Activated CD4-positive, alpha-beta T cell treated with anti-CD3 and anti-CD28 coated beads for 36 hours (primary cell): ENCODE measurements at regions not wholly inside any gene's neighbourhood (a gene's known extent, or its start where the extent isn't known, plus 50 kb on each side); places are given as distances from the start of the nearest gene placed in this dataset.

Experiments
- ATAC-seq: fragments of 200-7000 bp; cut with Tn5 transposase; one replicate; pipeline ENCODE4 v1.10.0; 2021; ENCODE audit warnings: mild to moderate bottlenecking, moderate library complexity
- CTCF ChIA-PET: fragments of 350-600 bp; sonication (Branson Sonifier 250); formaldehyde crosslinking; loops from one replicate; lab custom pipeline; 2021; ENCODE audit warnings: antibody characterized with exemption; lab: Charles Lee
- POLR2A ChIA-PET: fragments of 350-600 bp; sonication (Branson Sonifier 250); formaldehyde crosslinking; loops from one replicate; lab custom pipeline; 2021; ENCODE audit warnings: antibody characterized with exemption, inconsistent platforms; lab: Charles Lee
- DNase-seq: peaks from one replicate; pipeline ENCODE4 v3.0.0-alpha.2; 2020
- H3K27ac Mint-ChIP-seq: one replicate; pipeline ENCODE4 v1.8.0; 2021; ENCODE audit warnings: mixed read lengths
- H3K27me3 Mint-ChIP-seq: one replicate; pipeline ENCODE4 v1.8.0; 2021; ENCODE audit warnings: mixed read lengths
- H3K36me3 Mint-ChIP-seq: one replicate; pipeline ENCODE4 v1.8.0; 2021; ENCODE audit warnings: low read depth, mixed read lengths
- H3K4me1 Mint-ChIP-seq: one replicate; pipeline ENCODE4 v1.8.0; 2021; ENCODE audit warnings: mixed read lengths
- H3K4me3 Mint-ChIP-seq: one replicate; pipeline ENCODE4 v1.8.0; 2021; ENCODE audit warnings: mild to moderate bottlenecking, moderate library complexity, mixed read lengths
- H3K9me3 Mint-ChIP-seq: one replicate; pipeline ENCODE4 v1.8.0; 2021; ENCODE audit warnings: low read depth, mixed read lengths
- intact Hi-C, 2 experiments: fragments of 100-400 bp; cut with DNase I in 1 of 2; cut with micrococcal nuclease in 1 of 2; formaldehyde crosslinking; loops; one replicate each; pipeline versions ENCODE4 v1.14.2 to v1.15.1; 2022 to 2024; cut with DNase I, micrococcal nuclease

DNA sequence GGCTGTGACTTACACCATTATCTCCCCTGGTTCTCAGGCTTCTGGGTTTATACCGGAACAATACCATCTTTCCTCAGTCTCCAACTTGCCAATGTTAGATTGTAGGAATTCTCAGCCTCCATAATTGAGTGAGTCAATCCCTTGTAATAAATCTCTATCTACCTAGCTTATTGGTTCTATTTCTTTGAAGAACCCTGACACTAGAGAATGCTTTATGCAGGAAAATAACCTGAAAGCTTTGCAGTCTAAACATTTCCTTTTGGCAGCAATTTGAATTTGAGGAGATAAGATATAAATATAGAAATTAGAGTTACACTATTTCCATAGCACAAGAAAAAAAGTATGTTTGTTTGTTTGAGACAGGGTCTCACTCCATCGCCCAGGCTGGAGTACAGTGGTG lies 278.1 kb upstream of the CDH18 start:
- Mint-ChIP-seq H3K4me1 (no peaks in the 10 kb centered on the region), H3K9me3 (peaks cover 19% of the 10 kb centered on the region), H3K36me3 (no peaks in the 10 kb centered on the region), H3K27ac (no peak overlapping the region), H3K27me3 (no peaks in the 10 kb centered on the region), H3K4me3 (no peak overlapping the region)
- ChIA-PET CTCF (no interaction called here), POLR2A (no interaction called here)
- intact Hi-C loops: no loop called here
- no peak for DNase-seq
- ATAC-seq: no peak

- Mint-ChIP-seq H3K27me3 (no peaks in the 10 kb centered on the region), H3K4me3 (no peak overlapping the region), H3K36me3 (no peaks in the 10 kb centered on the region), H3K27ac (no peak overlapping the region), H3K4me1 (no peaks in the 10 kb centered on the region), H3K9me3 (peaks cover 16% of the 10 kb centered on the region)
- POLR2A ChIA-PET: no interaction called here
- ATAC-seq (no peak), DNase-seq (no peak)
- intact Hi-C loops: no loop called here
- CTCF ChIA-PET: no interaction called here
These were observed 274.9 kb upstream of the CDH18 start for GRCh38 chr5:20262896-20263295.

- no peak for ATAC-seq
- intact Hi-C loops: no loop called here
- no peak for DNase-seq
- CTCF ChIA-PET: no interaction called here
- H3K27me3 Mint-ChIP-seq: no peaks in the 10 kb centered on the region
- no peaks in the 10 kb centered on the region for H3K4me1 Mint-ChIP-seq
- no peaks in the 10 kb centered on the region for H3K36me3 Mint-ChIP-seq
- no peak overlapping the region for H3K4me3 Mint-ChIP-seq
- POLR2A ChIA-PET: no interaction called here
- H3K27ac Mint-ChIP-seq: no peak overlapping the region
- H3K9me3 Mint-ChIP-seq: peaks cover 19% of the 10 kb centered on the region
These were observed 266.7 kb upstream of the CDH18 start for GRCh38 chr5:20254748-20255147.

- H3K27me3 Mint-ChIP-seq: no peaks in the 10 kb centered on the region
- H3K4me1 Mint-ChIP-seq: no peaks in the 10 kb centered on the region
- H3K9me3 Mint-ChIP-seq: peaks cover 12% of the 10 kb centered on the region
- ChIA-PET POLR2A (no interaction called here), CTCF (interaction anchor here (0.6 kb wide), 1 partner anchor 152 kb away, joined by 3 read pairs; no protein-coding TSS in a partner anchor)
- H3K27ac Mint-ChIP-seq: no peak overlapping the region
- DNase-seq (no peak), ATAC-seq (no peak)
- H3K4me3 Mint-ChIP-seq: no peak overlapping the region
- intact Hi-C loops: no loop called here
- H3K36me3 Mint-ChIP-seq: no peaks in the 10 kb centered on the region
These were observed 260.1 kb upstream of the CDH18 start for GRCh38 chr5:20248118-20248517.

DNA sequence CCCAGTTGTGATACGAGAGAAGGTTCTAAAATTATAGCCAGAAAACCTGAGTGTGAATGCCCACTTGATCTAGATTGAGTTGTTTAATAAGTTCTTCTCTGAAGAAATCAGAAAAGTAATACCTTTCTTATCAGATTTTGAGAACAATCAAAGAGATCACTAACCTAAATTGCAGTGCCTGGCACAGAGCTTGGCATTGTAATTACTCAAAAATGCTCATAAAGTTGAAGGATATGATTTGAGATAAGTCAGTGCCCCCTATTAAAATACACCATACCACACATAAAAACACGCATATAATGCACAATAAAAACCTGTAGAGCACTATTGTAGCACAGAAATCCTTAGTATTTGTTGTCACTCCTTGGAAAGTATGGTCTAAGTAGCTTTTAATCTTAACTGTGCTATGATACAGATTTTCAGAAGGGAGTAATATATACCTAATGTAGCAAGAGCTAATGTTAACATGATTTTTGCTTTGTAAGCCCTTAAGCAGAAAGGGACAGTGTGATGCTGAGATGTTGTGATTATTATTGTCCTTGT lies 257.5 kb upstream of the CDH18 start:
- POLR2A ChIA-PET: no interaction called here
- no peak overlapping the region for H3K27ac Mint-ChIP-seq
- no peaks in the 10 kb centered on the region for H3K36me3 Mint-ChIP-seq
- H3K4me3 Mint-ChIP-seq: no peak overlapping the region
- intact Hi-C loops: no loop called here
- no peaks in the 10 kb centered on the region for H3K27me3 Mint-ChIP-seq
- no peaks in the 10 kb centered on the region for H3K4me1 Mint-ChIP-seq
- ATAC-seq: no peak
- DNase-seq: no peak
- peaks cover 9% of the 10 kb centered on the region for H3K9me3 Mint-ChIP-seq
- CTCF ChIA-PET: no interaction called here

GRCh38 chr5:20241351-20241750 lies 253.4 kb upstream of the CDH18 start:
- H3K4me3 Mint-ChIP-seq: no peak overlapping the region
- H3K4me1 Mint-ChIP-seq: no peaks in the 10 kb centered on the region
- H3K27ac Mint-ChIP-seq: no peak overlapping the region
- intact Hi-C loops: no loop called here
- no peak for ATAC-seq
- no peak for DNase-seq
- H3K36me3 Mint-ChIP-seq: no peaks in the 10 kb centered on the region
- no peaks in the 10 kb centered on the region for H3K27me3 Mint-ChIP-seq
- POLR2A ChIA-PET: no interaction called here
- CTCF ChIA-PET: no interaction called here
- peaks cover 4% of the 10 kb centered on the region for H3K9me3 Mint-ChIP-seq

- intact Hi-C loops: no loop called here
- no peaks in the 10 kb centered on the region for H3K36me3 Mint-ChIP-seq
- ChIA-PET POLR2A (no interaction called here), CTCF (no interaction called here)
- H3K27ac Mint-ChIP-seq: no peak overlapping the region
- H3K27me3 Mint-ChIP-seq: no peaks in the 10 kb centered on the region
- H3K4me1 Mint-ChIP-seq: no peaks in the 10 kb centered on the region
- H3K9me3 Mint-ChIP-seq: peaks cover 21% of the 10 kb centered on the region
- H3K4me3 Mint-ChIP-seq: no peak overlapping the region
- ATAC-seq (no peak), DNase-seq (no peak)
These were observed 243.0 kb upstream of the CDH18 start for GRCh38 chr5:20231040-20231439.

DNA sequence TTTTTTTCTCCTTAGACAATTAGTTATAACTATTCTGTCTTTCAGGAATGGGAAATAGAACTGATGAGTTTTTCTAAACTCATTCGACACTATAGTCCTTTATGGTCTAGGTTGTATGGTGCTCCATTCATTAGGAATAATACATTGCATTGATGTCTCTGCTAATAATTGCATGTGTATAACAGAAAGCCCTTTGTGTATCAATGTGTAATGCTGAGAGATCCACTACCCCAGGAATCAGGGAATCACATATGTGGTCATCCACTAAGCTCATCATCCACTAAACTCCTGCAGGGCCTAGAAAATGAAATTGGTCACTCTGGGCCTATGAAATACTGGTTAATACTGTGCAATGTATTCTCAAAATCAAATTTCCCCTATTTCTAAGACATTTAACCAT lies 242.0 kb upstream of the CDH18 start:
- Mint-ChIP-seq H3K36me3 (no peaks in the 10 kb centered on the region), H3K4me3 (no peak overlapping the region), H3K4me1 (no peaks in the 10 kb centered on the region), H3K27me3 (no peaks in the 10 kb centered on the region), H3K27ac (no peak overlapping the region), H3K9me3 (peaks cover 16% of the 10 kb centered on the region)
- CTCF ChIA-PET: no interaction called here
- POLR2A ChIA-PET: no interaction called here
- no peak for DNase-seq
- ATAC-seq: no peak
- intact Hi-C loops: no loop called here

DNA sequence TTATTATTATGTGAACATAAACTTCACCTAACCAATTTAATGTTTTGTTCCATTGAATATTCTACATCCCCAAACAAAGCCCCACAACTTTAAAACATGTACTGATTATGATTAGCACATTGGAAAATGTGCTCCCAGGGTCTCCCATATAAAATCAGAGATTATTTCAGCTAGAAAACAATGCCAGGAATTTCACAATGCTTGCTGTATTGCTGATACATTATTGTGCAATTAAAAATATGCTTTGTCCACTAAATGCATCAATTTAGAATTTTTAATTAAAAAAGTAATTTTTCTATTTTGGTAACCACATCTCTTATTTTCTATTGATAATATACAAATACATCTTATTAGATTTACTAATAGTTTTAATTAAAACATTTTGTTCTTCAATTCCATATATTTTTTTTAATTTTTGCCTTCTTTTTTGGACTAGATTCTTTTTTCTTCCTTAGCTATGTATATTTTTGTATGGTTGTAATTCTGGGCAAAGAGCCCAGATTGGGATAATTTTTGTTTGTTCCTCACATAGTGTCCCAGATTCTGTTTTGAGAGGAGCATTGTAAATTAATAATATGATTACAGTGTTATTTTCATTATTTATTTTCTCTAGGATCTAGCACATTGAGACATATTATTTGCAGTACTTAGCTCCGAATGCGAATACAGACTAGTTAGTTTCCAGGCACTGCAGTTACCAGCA lies 241.5 kb upstream of the CDH18 start:
- DNase-seq: no peak
- Mint-ChIP-seq H3K4me3 (no peak overlapping the region), H3K27ac (no peak overlapping the region), H3K9me3 (peaks cover 16% of the 10 kb centered on the region), H3K4me1 (no peaks in the 10 kb centered on the region), H3K27me3 (no peaks in the 10 kb centered on the region), H3K36me3 (no peaks in the 10 kb centered on the region)
- ChIA-PET CTCF (no interaction called here), POLR2A (no interaction called here)
- intact Hi-C loops: no loop called here
- no peak for ATAC-seq

DNA sequence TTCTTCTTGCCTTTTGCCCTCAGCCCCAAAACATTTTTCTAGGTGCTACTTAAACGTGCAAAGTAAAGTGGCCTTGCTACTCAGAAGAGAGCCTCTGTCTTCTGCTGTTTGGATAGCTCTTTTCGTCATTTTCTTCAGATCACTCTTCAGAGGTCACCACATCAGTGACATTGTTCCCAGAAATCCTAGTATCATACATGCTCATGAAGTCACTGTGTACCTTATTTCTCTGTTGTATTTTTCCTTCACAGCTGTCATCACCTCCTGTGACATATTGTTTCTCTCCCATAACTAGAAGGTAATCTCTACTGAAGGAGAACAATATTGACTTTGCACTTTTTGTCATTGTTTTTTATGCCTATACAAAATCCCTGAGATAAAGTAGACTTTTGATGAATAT lies 237.0 kb upstream of the CDH18 start:
- no peaks in the 10 kb centered on the region for H3K27me3 Mint-ChIP-seq
- intact Hi-C loops: no loop called here
- no peaks in the 10 kb centered on the region for H3K36me3 Mint-ChIP-seq
- ATAC-seq (no peak), DNase-seq (no peak)
- no peaks in the 10 kb centered on the region for H3K4me1 Mint-ChIP-seq
- ChIA-PET POLR2A (no interaction called here), CTCF (no interaction called here)
- peaks cover 21% of the 10 kb centered on the region for H3K9me3 Mint-ChIP-seq
- no peak overlapping the region for H3K27ac Mint-ChIP-seq
- no peak overlapping the region for H3K4me3 Mint-ChIP-seq

- intact Hi-C loops: no loop called here
- Mint-ChIP-seq H3K36me3 (no peaks in the 10 kb centered on the region), H3K4me3 (no peak overlapping the region), H3K27me3 (no peaks in the 10 kb centered on the region), H3K9me3 (peaks cover 19% of the 10 kb centered on the region), H3K27ac (no peak overlapping the region), H3K4me1 (no peaks in the 10 kb centered on the region)
- ATAC-seq (no peak), DNase-seq (no peak)
- POLR2A ChIA-PET: no interaction called here
- CTCF ChIA-PET: no interaction called here
These were observed 236.0 kb upstream of the CDH18 start for GRCh38 chr5:20224046-20224445.

DNA sequence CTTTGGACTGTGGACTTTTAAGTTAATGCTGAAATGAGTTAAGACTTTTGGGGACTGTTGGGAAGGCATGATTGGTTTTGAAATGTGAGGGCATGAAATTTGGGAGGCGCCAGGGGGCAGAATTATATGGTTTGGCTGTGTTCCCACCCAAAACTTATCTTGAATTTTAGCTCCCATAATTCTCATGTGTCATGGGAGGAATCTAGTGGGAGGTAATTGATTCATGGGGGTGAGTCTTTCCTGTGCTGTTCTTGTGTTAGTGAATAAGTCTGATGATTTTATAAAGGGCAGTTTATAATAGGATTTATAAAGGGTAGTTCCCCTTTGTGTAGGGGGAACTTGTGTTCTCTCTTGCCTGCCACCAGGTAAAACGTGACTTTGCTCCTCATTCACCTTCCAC lies 235.5 kb upstream of the CDH18 start:
- Mint-ChIP-seq H3K27me3 (no peaks in the 10 kb centered on the region), H3K4me1 (no peaks in the 10 kb centered on the region), H3K36me3 (no peaks in the 10 kb centered on the region), H3K4me3 (no peak overlapping the region), H3K27ac (no peak overlapping the region), H3K9me3 (peaks cover 22% of the 10 kb centered on the region)
- ChIA-PET POLR2A (no interaction called here), CTCF (no interaction called here)
- intact Hi-C loops: no loop called here
- DNase-seq (no peak), ATAC-seq (no peak)
